CD14-positive monocyte (primary cell): ENCODE measurements at regions not wholly inside any gene's neighbourhood (a gene's known extent, or its start where the extent isn't known, plus 50 kb on each side); places are given as distances from the start of the nearest gene placed in this dataset.

ENCODE experiments used
- DNase-seq, 3 donors: peaks; one replicate each; pipeline ENCODE4 v3.0.0-alpha.2; 2011 to 2022
- H2AFZ ChIP-seq: 2 replicates; pipeline ENCODE4 v1.6.0; 2012; ENCODE audit warnings: mild to moderate bottlenecking, low read depth, low read length, inconsistent platforms; ENCODE audit not compliant: insufficient read depth, poor library complexity, severe bottlenecking
- H3K27ac ChIP-seq, 2 donors: 1 replicate in 1 of 2; 2 replicates in 1 of 2; pipeline ENCODE4 v1.5.1; 2012 to 2013; ENCODE audit warnings: low read length in 2 of 2, control low read depth in 1 of 2, inconsistent platforms in 1 of 2, low read depth in 1 of 2, mild to moderate bottlenecking in 1 of 2
- H3K27me3 ChIP-seq, 2 donors: one replicate each; pipeline versions ENCODE4 v1.6.0 to v1.6.1; 2011 to 2013; ENCODE audit warnings: low read length in 2 of 2; ENCODE audit not compliant: control insufficient read depth in 2 of 2, insufficient read depth in 2 of 2
- H3K36me3 ChIP-seq, 2 donors: replicated peaks in 1 of 2; 1 replicate in 1 of 2; 2 replicates in 1 of 2; pipeline versions ENCODE4 v1.5.1 to v1.6.1; 2012 to 2013; ENCODE audit warnings: low read length in 2 of 2, control low read depth in 1 of 2, inconsistent platforms in 1 of 2, mild to moderate bottlenecking in 1 of 2; ENCODE audit not compliant: insufficient read depth in 2 of 2, control insufficient read depth in 1 of 2
- H3K4me1 ChIP-seq, 2 donors: 1 replicate in 1 of 2; 2 replicates in 1 of 2; pipeline versions ENCODE4 v1.5.1 to v1.6.1; 2012 to 2013; ENCODE audit warnings: low read length in 2 of 2, control low read depth in 1 of 2, inconsistent platforms in 1 of 2, mild to moderate bottlenecking in 1 of 2, moderate library complexity in 1 of 2; ENCODE audit not compliant: insufficient read depth in 2 of 2, control insufficient read depth in 1 of 2
- H3K4me2 ChIP-seq: replicated peaks from 2 replicates; pipeline ENCODE3; 2012; ENCODE audit warnings: low read length, moderate library complexity, mild to moderate bottlenecking; ENCODE audit not compliant: poor library complexity, severe bottlenecking; ENCODE audit errors: extremely low read depth
- H3K4me3 ChIP-seq, 3 experiments: fragments of 200-600 bp in 1 of 3; sonication (generic) in 1 of 3; replicated peaks in 1 of 3; 1 replicate in 2 of 3; 2 replicates in 1 of 3; pipeline ENCODE4 v1.5.1; 2011 to 2013; ENCODE audit warnings: low read length in 3 of 3, mild to moderate bottlenecking in 3 of 3, control low read depth in 2 of 3, low read depth in 2 of 3, inconsistent platforms in 1 of 3, moderate library complexity in 1 of 3
- H3K79me2 ChIP-seq: 2 replicates; pipeline ENCODE4 v1.6.0; 2012; ENCODE audit warnings: mild to moderate bottlenecking, control low read depth, inconsistent platforms, low read length, moderate library complexity; ENCODE audit not compliant: insufficient read depth
- H3K9ac ChIP-seq: 2 replicates; pipeline ENCODE4 v1.6.0; 2017; ENCODE audit warnings: low read length, mild to moderate bottlenecking; ENCODE audit not compliant: insufficient read depth, poor library complexity, severe bottlenecking
- H3K9me3 ChIP-seq, 2 donors: replicated peaks in 1 of 2; 1 replicate in 1 of 2; 2 replicates in 1 of 2; pipeline versions ENCODE4 v1.5.1 to v1.6.1; 2012 to 2013; ENCODE audit warnings: low read length in 2 of 2, control low read depth in 1 of 2; ENCODE audit not compliant: control insufficient read depth in 1 of 2, insufficient read depth in 1 of 2
- H4K20me1 ChIP-seq: 2 replicates; pipeline ENCODE4 v1.6.0; 2012; ENCODE audit warnings: mild to moderate bottlenecking, low read length, control low read depth, moderate library complexity; ENCODE audit not compliant: insufficient read depth
- H3K27ac Mint-ChIP-seq, 7 donors: one replicate each; pipeline ENCODE4 v1.8.0; 2020; ENCODE audit warnings: mild to moderate bottlenecking in 7 of 7, mixed read lengths in 7 of 7, moderate library complexity in 6 of 7, inconsistent platforms in 2 of 7
- H3K27me3 Mint-ChIP-seq, 3 donors: one replicate each; pipeline ENCODE4 v1.8.0; 2021 to 2022; ENCODE audit warnings: low read depth in 3 of 3, mild to moderate bottlenecking in 3 of 3, mixed read lengths in 3 of 3, moderate library complexity in 3 of 3, inconsistent platforms in 1 of 3
- H3K36me3 Mint-ChIP-seq, 2 donors: one replicate each; pipeline ENCODE4 v1.8.0; 2020; ENCODE audit warnings: mixed read lengths in 2 of 2, inconsistent platforms in 1 of 2, mild to moderate bottlenecking in 1 of 2
- H3K4me1 Mint-ChIP-seq: one replicate; pipeline ENCODE4 v1.8.0; 2020; ENCODE audit warnings: mild to moderate bottlenecking, mixed read lengths
- H3K4me3 Mint-ChIP-seq, 2 donors: one replicate each; pipeline ENCODE4 v1.8.0; 2020; ENCODE audit warnings: mild to moderate bottlenecking in 2 of 2, mixed read lengths in 2 of 2, moderate library complexity in 1 of 2
- H3K9me3 Mint-ChIP-seq, 7 donors: one replicate each; pipeline ENCODE4 v1.8.0; 2020 to 2022; ENCODE audit warnings: mixed read lengths in 7 of 7, mild to moderate bottlenecking in 6 of 7, moderate library complexity in 6 of 7, inconsistent platforms in 2 of 7
- WGBS: methylation state at CpG from one replicate; pipeline ENCODE4 v1.1.5; 2013; ENCODE audit warnings: missing lambda C conversion rate; ENCODE audit not compliant: insufficient coverage; 5-methylcytosine and 5-hydroxymethylcytosine counted together
- intact Hi-C, 2 donors: fragments of 100-400 bp; cut with micrococcal nuclease; formaldehyde crosslinking; loops; one replicate each; pipeline versions ENCODE4 v1.15.0 to v1.15.1; 2023
- TF ChIP-seq, protein P1 (sequence below): fragments of 200-600 bp; IDR thresholded peaks from one replicate; pipeline ENCODE4 v1.8.0; 2022; ENCODE audit warnings: antibody characterized with exemption, mild to moderate bottlenecking

DNA sequence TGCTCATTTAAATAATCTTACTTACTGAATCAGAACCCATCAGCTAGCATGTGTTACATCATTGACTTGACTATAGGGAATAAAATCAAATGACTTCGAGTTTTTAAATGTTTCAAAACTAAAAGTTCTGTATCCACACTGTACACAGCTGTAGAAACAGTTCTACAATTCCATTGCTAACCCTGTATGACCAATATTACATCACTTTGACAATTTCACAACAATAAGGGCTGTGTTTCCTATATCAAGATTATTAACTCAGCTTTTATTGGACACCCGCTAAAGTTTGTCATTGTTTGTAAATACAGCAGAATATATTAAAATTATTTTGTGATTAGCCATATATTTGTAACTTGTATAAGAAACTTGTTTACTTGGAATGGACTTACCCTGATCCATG lies 540.8 kb downstream of the PRELID2 start:
- H3K9me3 ChIP-seq, result no peaks in the 10 kb centered on the region
- no peak overlapping the region for H3K27ac Mint-ChIP-seq
- H3K79me2 ChIP-seq, result no peaks in the 10 kb centered on the region
- H3K36me3 ChIP-seq, result no peaks in the 10 kb centered on the region
- intact Hi-C loops, result no loop called here
- peaks cover 0 to 6% (median 0%) of the 10 kb centered on the region in 7 donors for H3K9me3 Mint-ChIP-seq
- H3K4me2 ChIP-seq, result no peak overlapping the region
- H4K20me1 ChIP-seq, result no peaks in the 10 kb centered on the region
- H3K9ac ChIP-seq, result no peak overlapping the region
- no peaks in the 10 kb centered on the region for H3K27me3 Mint-ChIP-seq
- H2AFZ ChIP-seq, result no peak overlapping the region
- no peak overlapping the region for H3K27ac ChIP-seq
- no peaks in the 10 kb centered on the region for H3K36me3 Mint-ChIP-seq
- H3K4me1 ChIP-seq, result no peaks in the 10 kb centered on the region
- no CpG with 5 or more reads among the region's 2 CpGs for WGBS
- H3K4me1 Mint-ChIP-seq, result no peaks in the 10 kb centered on the region
- DNase-seq, result no peak
- H3K4me3 ChIP-seq, result no peak overlapping the region
- no peaks in the 10 kb centered on the region for H3K27me3 ChIP-seq
- H3K4me3 Mint-ChIP-seq, result no peak overlapping the region
- TF ChIP-seq, protein P1, sequence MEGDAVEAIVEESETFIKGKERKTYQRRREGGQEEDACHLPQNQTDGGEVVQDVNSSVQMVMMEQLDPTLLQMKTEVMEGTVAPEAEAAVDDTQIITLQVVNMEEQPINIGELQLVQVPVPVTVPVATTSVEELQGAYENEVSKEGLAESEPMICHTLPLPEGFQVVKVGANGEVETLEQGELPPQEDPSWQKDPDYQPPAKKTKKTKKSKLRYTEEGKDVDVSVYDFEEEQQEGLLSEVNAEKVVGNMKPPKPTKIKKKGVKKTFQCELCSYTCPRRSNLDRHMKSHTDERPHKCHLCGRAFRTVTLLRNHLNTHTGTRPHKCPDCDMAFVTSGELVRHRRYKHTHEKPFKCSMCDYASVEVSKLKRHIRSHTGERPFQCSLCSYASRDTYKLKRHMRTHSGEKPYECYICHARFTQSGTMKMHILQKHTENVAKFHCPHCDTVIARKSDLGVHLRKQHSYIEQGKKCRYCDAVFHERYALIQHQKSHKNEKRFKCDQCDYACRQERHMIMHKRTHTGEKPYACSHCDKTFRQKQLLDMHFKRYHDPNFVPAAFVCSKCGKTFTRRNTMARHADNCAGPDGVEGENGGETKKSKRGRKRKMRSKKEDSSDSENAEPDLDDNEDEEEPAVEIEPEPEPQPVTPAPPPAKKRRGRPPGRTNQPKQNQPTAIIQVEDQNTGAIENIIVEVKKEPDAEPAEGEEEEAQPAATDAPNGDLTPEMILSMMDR, result no peak

DNA sequence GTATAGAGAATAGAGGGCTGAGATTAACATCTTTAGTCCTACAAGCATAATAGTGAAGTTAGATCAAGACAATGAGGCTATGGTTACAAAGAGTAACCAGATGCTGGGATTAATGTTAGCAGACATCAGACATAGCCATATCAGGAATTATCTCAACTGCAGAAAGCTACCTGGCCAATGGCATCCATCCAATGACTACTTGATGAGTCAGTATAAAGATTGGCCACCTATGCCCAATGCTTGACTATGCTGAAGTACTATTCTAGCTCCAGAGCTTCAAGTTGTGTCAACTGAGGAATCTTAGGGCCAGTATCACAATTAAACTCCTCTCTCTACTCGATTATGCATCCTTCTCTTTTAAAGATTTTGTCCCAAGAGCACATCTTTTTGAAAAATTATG lies 541.4 kb downstream of the PRELID2 start:
- Histone ChIP-seq H3K9ac (no peak overlapping the region), H3K27ac (no peak overlapping the region), H2AFZ (no peak overlapping the region), H3K27me3 (no peaks in the 10 kb centered on the region), H3K4me2 (no peak overlapping the region), H4K20me1 (no peaks in the 10 kb centered on the region), H3K4me3 (no peak overlapping the region), H3K4me1 (no peaks in the 10 kb centered on the region), H3K79me2 (no peaks in the 10 kb centered on the region), H3K36me3 (no peaks in the 10 kb centered on the region), H3K9me3 (no peaks in the 10 kb centered on the region)
- H3K27me3 Mint-ChIP-seq, result no peaks in the 10 kb centered on the region
- intact Hi-C loops, result no loop called here
- H3K4me3 Mint-ChIP-seq, result no peak overlapping the region
- no CpG with 5 or more reads among the region's 1 CpG for WGBS
- H3K9me3 Mint-ChIP-seq, result peaks cover 0 to 6% (median 0%) of the 10 kb centered on the region in 7 donors
- DNase-seq, result no peak
- no peak overlapping the region for H3K27ac Mint-ChIP-seq
- TF ChIP-seq, protein P1, result no peak
- H3K36me3 Mint-ChIP-seq, result no peaks in the 10 kb centered on the region
- no peaks in the 10 kb centered on the region for H3K4me1 Mint-ChIP-seq
